ENCODE measurements at regions not wholly inside any gene's neighbourhood (a gene's known extent, or its start where the extent isn't known, plus 50 kb on each side); places are given as distances from the start of the nearest gene placed in this dataset.
"Not testable (repeated sequence)": the region's sequence is repeated elsewhere in the genome, so short reads cannot be mapped to it uniquely, and the experiment has no call there.

- no peak for DNase-seq
- POLR2A ChIA-PET: no interaction called here
- no peak overlapping the region for H3K4me3 Mint-ChIP-seq
- ATAC-seq (ENCODE audit: low read depth): no peak
- H3K36me3 Mint-ChIP-seq: no peaks in the 10 kb centered on the region
- no peaks in the 10 kb centered on the region for H3K27me3 Mint-ChIP-seq
- H3K9me3 Mint-ChIP-seq: no peaks in the 10 kb centered on the region
- H3K4me1 Mint-ChIP-seq: no peaks in the 10 kb centered on the region
- H3K27ac Mint-ChIP-seq: no peak overlapping the region
Observed at GRCh38 chr3:35473956-35474355, 165.4 kb upstream of the ARPP21 start.

GRCh38 chr3:35482566-35482965 lies 156.8 kb upstream of the ARPP21 start:
- H3K27me3 Mint-ChIP-seq; ATAC-seq (ENCODE audit: low read depth); H3K9me3 Mint-ChIP-seq; H3K36me3 Mint-ChIP-seq; DNase-seq; POLR2A ChIA-PET; H3K4me3 Mint-ChIP-seq; H3K4me1 Mint-ChIP-seq; H3K27ac Mint-ChIP-seq: not testable (repeated sequence)

- peaks cover 1% of the 10 kb centered on the region for H3K9me3 Mint-ChIP-seq
- H3K4me3 Mint-ChIP-seq: no peak overlapping the region
- DNase-seq (no peak), ATAC-seq (ENCODE audit: low read depth) (no peak)
- H3K27me3 Mint-ChIP-seq: peaks cover 2% of the 10 kb centered on the region
- no peak overlapping the region for H3K27ac Mint-ChIP-seq
- POLR2A ChIA-PET: no interaction called here
- H3K36me3 Mint-ChIP-seq: no peaks in the 10 kb centered on the region
- H3K4me1 Mint-ChIP-seq: no peaks in the 10 kb centered on the region
Observed at GRCh38 chr3:35483131-35483530, 156.2 kb upstream of the ARPP21 start.

- Mint-ChIP-seq H3K27ac (no peak overlapping the region), H3K36me3 (no peaks in the 10 kb centered on the region), H3K9me3 (peaks cover 1% of the 10 kb centered on the region), H3K27me3 (peaks cover 2% of the 10 kb centered on the region), H3K4me3 (no peak overlapping the region), H3K4me1 (no peaks in the 10 kb centered on the region)
- DNase-seq (no peak), ATAC-seq (ENCODE audit: low read depth) (no peak)
- POLR2A ChIA-PET: no interaction called here
Observed at GRCh38 chr3:35484929-35485530, 154.3 kb upstream of the ARPP21 start.

- H3K27me3 Mint-ChIP-seq: peaks cover 2% of the 10 kb centered on the region
- no peaks in the 10 kb centered on the region for H3K9me3 Mint-ChIP-seq
- ATAC-seq (ENCODE audit: low read depth): no peak
- H3K36me3 Mint-ChIP-seq: no peaks in the 10 kb centered on the region
- H3K4me1 Mint-ChIP-seq: no peaks in the 10 kb centered on the region
- DNase-seq: no peak
- H3K4me3 Mint-ChIP-seq: no peak overlapping the region
- POLR2A ChIA-PET: no interaction called here
- H3K27ac Mint-ChIP-seq: no peak overlapping the region
Observed at GRCh38 chr3:35486295-35486694, 153.0 kb upstream of the ARPP21 start.

GRCh38 chr3:35487376-35487775 lies 151.9 kb upstream of the ARPP21 start:
- POLR2A ChIA-PET: no interaction called here
- ATAC-seq (ENCODE audit: low read depth): no peak
- DNase-seq: no peak
- no peak overlapping the region for H3K4me3 Mint-ChIP-seq
- H3K4me1 Mint-ChIP-seq: no peaks in the 10 kb centered on the region
- no peak overlapping the region for H3K27ac Mint-ChIP-seq
- H3K9me3 Mint-ChIP-seq: no peaks in the 10 kb centered on the region
- H3K27me3 Mint-ChIP-seq: peaks cover 2% of the 10 kb centered on the region
- H3K36me3 Mint-ChIP-seq: no peaks in the 10 kb centered on the region

GRCh38 chr3:35488526-35488925 lies 150.8 kb upstream of the ARPP21 start:
- H3K27ac Mint-ChIP-seq: no peak overlapping the region
- H3K36me3 Mint-ChIP-seq: no peaks in the 10 kb centered on the region
- H3K27me3 Mint-ChIP-seq: peaks cover 2% of the 10 kb centered on the region
- H3K9me3 Mint-ChIP-seq: no peaks in the 10 kb centered on the region
- no peaks in the 10 kb centered on the region for H3K4me1 Mint-ChIP-seq
- no peak overlapping the region for H3K4me3 Mint-ChIP-seq
- ATAC-seq (ENCODE audit: low read depth) (no peak), DNase-seq (no peak)
- POLR2A ChIA-PET: no interaction called here

- H3K36me3 Mint-ChIP-seq: no peaks in the 10 kb centered on the region
- H3K9me3 Mint-ChIP-seq: no peaks in the 10 kb centered on the region
- POLR2A ChIA-PET: no interaction called here
- ATAC-seq (ENCODE audit: low read depth) (no peak), DNase-seq (no peak)
- H3K27me3 Mint-ChIP-seq: no peaks in the 10 kb centered on the region
- no peak overlapping the region for H3K27ac Mint-ChIP-seq
- no peak overlapping the region for H3K4me3 Mint-ChIP-seq
- no peaks in the 10 kb centered on the region for H3K4me1 Mint-ChIP-seq
Observed at GRCh38 chr3:35492841-35493240, 146.5 kb upstream of the ARPP21 start.

GRCh38 chr3:35498506-35499210 lies 140.7 kb upstream of the ARPP21 start:
- H3K36me3 Mint-ChIP-seq: no peaks in the 10 kb centered on the region
- DNase-seq (no peak), ATAC-seq (ENCODE audit: low read depth) (no peak)
- H3K27ac Mint-ChIP-seq: no peak overlapping the region
- H3K4me1 Mint-ChIP-seq: no peaks in the 10 kb centered on the region
- POLR2A ChIA-PET: no interaction called here
- H3K4me3 Mint-ChIP-seq: no peak overlapping the region
- H3K27me3 Mint-ChIP-seq: no peaks in the 10 kb centered on the region
- H3K9me3 Mint-ChIP-seq: peaks cover 4% of the 10 kb centered on the region

- H3K36me3 Mint-ChIP-seq: no peaks in the 10 kb centered on the region
- H3K4me3 Mint-ChIP-seq: no peak overlapping the region
- DNase-seq (no peak), ATAC-seq (ENCODE audit: low read depth) (no peak)
- no peaks in the 10 kb centered on the region for H3K4me1 Mint-ChIP-seq
- peaks cover 4% of the 10 kb centered on the region for H3K9me3 Mint-ChIP-seq
- no peaks in the 10 kb centered on the region for H3K27me3 Mint-ChIP-seq
- POLR2A ChIA-PET: no interaction called here
- no peak overlapping the region for H3K27ac Mint-ChIP-seq
Observed at GRCh38 chr3:35500641-35501350, 138.5 kb upstream of the ARPP21 start.

GRCh38 chr3:35502699-35503098 lies 136.6 kb upstream of the ARPP21 start:
- POLR2A ChIA-PET: no interaction called here
- no peak for DNase-seq

GRCh38 chr3:35505181-35505580 lies 134.1 kb upstream of the ARPP21 start:
- H3K36me3 Mint-ChIP-seq: no peaks in the 10 kb centered on the region
- no peak for ATAC-seq (ENCODE audit: low read depth)
- peaks cover 2% of the 10 kb centered on the region for H3K9me3 Mint-ChIP-seq
- H3K27me3 Mint-ChIP-seq: no peaks in the 10 kb centered on the region
- H3K27ac Mint-ChIP-seq: no peak overlapping the region
- POLR2A ChIA-PET: no interaction called here
- no peaks in the 10 kb centered on the region for H3K4me1 Mint-ChIP-seq
- no peak overlapping the region for H3K4me3 Mint-ChIP-seq
- no peak for DNase-seq

More at GRCh38 chr3:35502699-35503098, 136.6 kb upstream of the ARPP21 start:
- no peaks in the 10 kb centered on the region for H3K4me1 Mint-ChIP-seq
- H3K27me3 Mint-ChIP-seq: no peaks in the 10 kb centered on the region
- H3K36me3 Mint-ChIP-seq: no peaks in the 10 kb centered on the region
- H3K4me3 Mint-ChIP-seq: no peak overlapping the region
- H3K9me3 Mint-ChIP-seq: peaks cover 6% of the 10 kb centered on the region
- ATAC-seq (ENCODE audit: low read depth): no peak
- no peak overlapping the region for H3K27ac Mint-ChIP-seq

- POLR2A ChIA-PET: no interaction called here
- ATAC-seq (ENCODE audit: low read depth) (no peak), DNase-seq (no peak)
- Mint-ChIP-seq H3K36me3 (no peaks in the 10 kb centered on the region), H3K4me3 (no peak overlapping the region), H3K27ac (no peak overlapping the region), H3K4me1 (no peaks in the 10 kb centered on the region), H3K9me3 (peaks cover 2% of the 10 kb centered on the region), H3K27me3 (no peaks in the 10 kb centered on the region)
Observed at GRCh38 chr3:35505772-35506171, 133.6 kb upstream of the ARPP21 start.

- DNase-seq (no peak), ATAC-seq (ENCODE audit: low read depth) (no peak)
- Mint-ChIP-seq H3K9me3 (no peaks in the 10 kb centered on the region), H3K4me3 (no peak overlapping the region), H3K36me3 (no peaks in the 10 kb centered on the region), H3K4me1 (no peaks in the 10 kb centered on the region), H3K27ac (no peak overlapping the region), H3K27me3 (no peaks in the 10 kb centered on the region)
- POLR2A ChIA-PET: no interaction called here
Observed at GRCh38 chr3:35519936-35520335, 119.4 kb upstream of the ARPP21 start.
